ENCODE measurements at regions not wholly inside any gene's neighbourhood (a gene's known extent, or its start where the extent isn't known, plus 50 kb on each side); places are given as distances from the start of the nearest gene placed in this dataset.

- no peak overlapping the region for H3K27ac ChIP-seq
- no peaks in the 10 kb centered on the region for H3K9me3 ChIP-seq
- H3K4me3 ChIP-seq: no peak overlapping the region
- no peaks in the 10 kb centered on the region for H3K27me3 ChIP-seq
- no peak for DNase-seq
- H3K4me1 ChIP-seq (ENCODE audit: insufficient read depth): no peaks in the 10 kb centered on the region
- intact Hi-C loops (cut with DNase I): no loop called here
- TF ChIP-seq EP300 (IDR thresholded peaks at IDR 0.05): no peak
- H3K36me3 ChIP-seq: no peaks in the 10 kb centered on the region
- 87 to 91% (median 87%) methylated on average over 4 of the region's 4 CpGs for WGBS, 3 donors
Measured at GRCh38 chr20:59406446-59406845, 106.0 kb downstream of the EDN3 start.

- no peak for DNase-seq
- H3K27ac ChIP-seq: no peak overlapping the region
- TF ChIP-seq CTCF (IDR thresholded peaks at IDR 0.05) (no peak), POLR2A (IDR thresholded peaks at IDR 0.05) (no peak), EP300 (IDR thresholded peaks at IDR 0.05) (no peak)
- WGBS, 3 donors: 76 to 82% (median 80%) methylated on average over 17 of the region's 17 CpGs
- H3K9me3 ChIP-seq: no peaks in the 10 kb centered on the region
- intact Hi-C loops (cut with DNase I): no loop called here
- no peaks in the 10 kb centered on the region for H3K4me1 ChIP-seq (ENCODE audit: insufficient read depth)
- H3K27me3 ChIP-seq: no peaks in the 10 kb centered on the region
- H3K4me3 ChIP-seq: no peak overlapping the region
- no peaks in the 10 kb centered on the region for H3K36me3 ChIP-seq
Measured at GRCh38 chr20:59411170-59411569, 110.8 kb downstream of the EDN3 start.

- 75 to 81% (median 80%) methylated on average over 7 of the region's 7 CpGs for WGBS, 3 donors
- no peak for DNase-seq
- no peaks in the 10 kb centered on the region for H3K27me3 ChIP-seq
Measured at GRCh38 chr20:59411589-59411988, 111.2 kb downstream of the EDN3 start.

GRCh38 chr20:59412181-59412580 is 111.8 kb downstream of the EDN3 start:
- Histone ChIP-seq H3K9me3 (no peaks in the 10 kb centered on the region), H3K27me3 (no peaks in the 10 kb centered on the region), H3K36me3 (no peaks in the 10 kb centered on the region), H3K4me1 (ENCODE audit: insufficient read depth) (no peaks in the 10 kb centered on the region), H3K27ac (no peak overlapping the region), H3K4me3 (no peak overlapping the region)
- intact Hi-C loops (cut with DNase I): no loop called here
- WGBS, 3 donors: 49 to 71% (median 50%) methylated on average over 6 of the region's 6 CpGs
- DNase-seq: no peak
- TF ChIP-seq CTCF (IDR thresholded peaks at IDR 0.05) (no peak), POLR2A (IDR thresholded peaks at IDR 0.05) (no peak), EP300 (IDR thresholded peaks at IDR 0.05) (no peak)

More at GRCh38 chr20:59411589-59411988, 111.2 kb downstream of the EDN3 start:
- H3K9me3 ChIP-seq: no peaks in the 10 kb centered on the region
- TF ChIP-seq EP300 (IDR thresholded peaks at IDR 0.05) (no peak), CTCF (IDR thresholded peaks at IDR 0.05) (no peak), POLR2A (IDR thresholded peaks at IDR 0.05) (no peak)
- H3K27ac ChIP-seq: no peak overlapping the region
- intact Hi-C loops (cut with DNase I): no loop called here
- no peaks in the 10 kb centered on the region for H3K36me3 ChIP-seq
- no peaks in the 10 kb centered on the region for H3K4me1 ChIP-seq (ENCODE audit: insufficient read depth)
- H3K4me3 ChIP-seq: no peak overlapping the region

- Histone ChIP-seq H3K9me3 (no peaks in the 10 kb centered on the region), H3K4me3 (no peak overlapping the region), H3K27ac (no peak overlapping the region), H3K36me3 (no peaks in the 10 kb centered on the region), H3K4me1 (ENCODE audit: insufficient read depth) (no peaks in the 10 kb centered on the region), H3K27me3 (no peaks in the 10 kb centered on the region)
- no peak for DNase-seq
- WGBS, 3 donors: 40 to 48% (median 45%) methylated on average over 6 of the region's 6 CpGs
- TF ChIP-seq POLR2A (IDR thresholded peaks at IDR 0.05) (no peak), EP300 (IDR thresholded peaks at IDR 0.05) (no peak), CTCF (IDR thresholded peaks at IDR 0.05) (no peak)
- intact Hi-C loops (cut with DNase I): no loop called here
Measured at GRCh38 chr20:59412875-59413284, 112.5 kb downstream of the EDN3 start.
